ENCODE measurements at regions not wholly inside any gene's neighbourhood (a gene's known extent, or its start where the extent isn't known, plus 50 kb on each side); places are given as distances from the start of the nearest gene placed in this dataset.
A peak's percentile ranks its signal among the peaks of the same experiment; 100 is the strongest.

DNA sequence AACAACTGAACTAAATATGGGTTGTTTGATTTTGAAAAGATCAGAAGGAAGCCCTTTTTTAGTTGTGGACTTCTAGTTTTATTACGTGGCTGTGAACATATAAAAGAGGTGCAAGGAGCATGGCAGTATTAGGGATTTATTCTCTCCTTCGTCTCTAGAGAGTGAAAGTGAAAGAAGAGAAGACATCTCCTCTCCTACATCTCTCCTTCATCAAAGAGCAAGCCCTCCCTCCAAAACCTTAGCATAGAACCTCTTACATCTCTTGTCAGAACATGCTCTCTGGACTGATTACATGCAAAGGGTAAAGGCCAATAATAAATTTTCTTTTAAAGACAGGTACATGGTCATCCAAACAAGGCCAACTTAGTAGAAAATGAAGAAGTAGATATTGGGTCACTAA lies 184.3 kb upstream of the IRX1 start:
- DNase-seq (ENCODE audit: low read depth), result no peak
- Histone ChIP-seq H3K36me3 (ENCODE audit: control insufficient read depth, insufficient read depth, low read length) (no peaks in the 10 kb centered on the region), H3K4me3 (ENCODE audit: low read depth, low read length) (no peak overlapping the region), H3K27me3 (ENCODE audit: control insufficient read depth, insufficient read depth, low read length) (no peaks in the 10 kb centered on the region)
- TF ChIP-seq, protein P1, sequence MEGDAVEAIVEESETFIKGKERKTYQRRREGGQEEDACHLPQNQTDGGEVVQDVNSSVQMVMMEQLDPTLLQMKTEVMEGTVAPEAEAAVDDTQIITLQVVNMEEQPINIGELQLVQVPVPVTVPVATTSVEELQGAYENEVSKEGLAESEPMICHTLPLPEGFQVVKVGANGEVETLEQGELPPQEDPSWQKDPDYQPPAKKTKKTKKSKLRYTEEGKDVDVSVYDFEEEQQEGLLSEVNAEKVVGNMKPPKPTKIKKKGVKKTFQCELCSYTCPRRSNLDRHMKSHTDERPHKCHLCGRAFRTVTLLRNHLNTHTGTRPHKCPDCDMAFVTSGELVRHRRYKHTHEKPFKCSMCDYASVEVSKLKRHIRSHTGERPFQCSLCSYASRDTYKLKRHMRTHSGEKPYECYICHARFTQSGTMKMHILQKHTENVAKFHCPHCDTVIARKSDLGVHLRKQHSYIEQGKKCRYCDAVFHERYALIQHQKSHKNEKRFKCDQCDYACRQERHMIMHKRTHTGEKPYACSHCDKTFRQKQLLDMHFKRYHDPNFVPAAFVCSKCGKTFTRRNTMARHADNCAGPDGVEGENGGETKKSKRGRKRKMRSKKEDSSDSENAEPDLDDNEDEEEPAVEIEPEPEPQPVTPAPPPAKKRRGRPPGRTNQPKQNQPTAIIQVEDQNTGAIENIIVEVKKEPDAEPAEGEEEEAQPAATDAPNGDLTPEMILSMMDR (IDR thresholded peaks at IDR 0.05; ENCODE audit: insufficient read depth, low read length, severe bottlenecking), result no peak
- FAIRE-seq, result no peak

DNA sequence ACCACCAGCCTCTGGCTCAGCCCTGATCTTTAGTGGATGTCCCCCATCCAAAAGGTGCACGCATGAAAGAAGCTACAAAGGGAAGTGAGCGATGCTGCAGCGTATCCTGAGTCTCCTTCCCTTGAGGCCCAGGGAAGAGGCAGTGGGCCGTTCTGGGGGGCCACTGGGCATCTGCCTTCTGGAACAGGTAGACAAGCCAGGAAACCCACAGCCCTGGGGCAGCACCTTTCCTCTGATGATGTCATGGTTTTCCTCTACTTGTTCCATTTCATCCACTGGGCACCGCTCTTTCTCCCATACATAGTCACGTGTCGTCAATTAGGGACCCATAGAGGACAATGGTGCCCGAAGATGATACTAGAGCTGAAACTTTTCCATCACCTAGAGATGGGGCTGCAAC lies 194.0 kb upstream of the IRX1 start:
- FAIRE-seq, result no peak
- DNase-seq (ENCODE audit: low read depth), result no peak
- TF ChIP-seq, protein P1 (IDR thresholded peaks at IDR 0.05; ENCODE audit: insufficient read depth, low read length, severe bottlenecking), result no peak
- Histone ChIP-seq H3K36me3 (ENCODE audit: control insufficient read depth, insufficient read depth, low read length) (no peaks in the 10 kb centered on the region), H3K4me3 (ENCODE audit: low read depth, low read length) (no peak overlapping the region), H3K27me3 (ENCODE audit: control insufficient read depth, insufficient read depth, low read length) (no peaks in the 10 kb centered on the region)

DNA sequence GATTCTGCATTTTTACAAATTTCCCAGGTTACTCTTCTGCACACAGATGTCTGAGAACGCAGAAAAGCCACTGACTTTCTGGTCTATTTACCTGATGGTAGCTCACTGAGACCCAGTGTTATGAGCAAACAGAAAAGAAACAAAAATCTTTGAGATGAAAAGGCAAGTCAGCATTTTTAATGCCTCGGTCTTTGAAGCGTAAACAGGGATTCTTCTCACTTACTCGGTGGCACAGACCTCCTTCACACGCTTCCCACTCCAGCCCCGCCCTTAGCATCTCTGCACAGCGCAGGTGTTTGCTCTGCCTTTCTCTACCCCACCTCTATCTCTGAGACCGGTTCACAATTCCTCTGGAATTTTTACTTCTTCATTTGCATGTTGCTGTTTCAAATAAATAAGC lies 195.0 kb upstream of the IRX1 start:
- Histone ChIP-seq H3K27me3 (ENCODE audit: control insufficient read depth, insufficient read depth, low read length) (no peaks in the 10 kb centered on the region), H3K4me3 (ENCODE audit: low read depth, low read length) (no peak overlapping the region), H3K36me3 (ENCODE audit: control insufficient read depth, insufficient read depth, low read length) (no peaks in the 10 kb centered on the region)
- FAIRE-seq, result no peak
- DNase-seq (ENCODE audit: low read depth), result no peak
- TF ChIP-seq, protein P1 (IDR thresholded peaks at IDR 0.05; ENCODE audit: insufficient read depth, low read length, severe bottlenecking), result no peak

- no peak for FAIRE-seq
- DNase-seq (ENCODE audit: low read depth), result no peak
- TF ChIP-seq, protein P1 (IDR thresholded peaks at IDR 0.05; ENCODE audit: insufficient read depth, low read length, severe bottlenecking), result no peak
- no peaks in the 10 kb centered on the region for H3K36me3 ChIP-seq (ENCODE audit: control insufficient read depth, insufficient read depth, low read length)
- H3K4me3 ChIP-seq (ENCODE audit: low read depth, low read length), result no peak overlapping the region
- H3K27me3 ChIP-seq (ENCODE audit: control insufficient read depth, insufficient read depth, low read length), result no peaks in the 10 kb centered on the region
These were observed 200.6 kb upstream of the IRX1 start for GRCh38 chr5:3394891-3395599.

DNA sequence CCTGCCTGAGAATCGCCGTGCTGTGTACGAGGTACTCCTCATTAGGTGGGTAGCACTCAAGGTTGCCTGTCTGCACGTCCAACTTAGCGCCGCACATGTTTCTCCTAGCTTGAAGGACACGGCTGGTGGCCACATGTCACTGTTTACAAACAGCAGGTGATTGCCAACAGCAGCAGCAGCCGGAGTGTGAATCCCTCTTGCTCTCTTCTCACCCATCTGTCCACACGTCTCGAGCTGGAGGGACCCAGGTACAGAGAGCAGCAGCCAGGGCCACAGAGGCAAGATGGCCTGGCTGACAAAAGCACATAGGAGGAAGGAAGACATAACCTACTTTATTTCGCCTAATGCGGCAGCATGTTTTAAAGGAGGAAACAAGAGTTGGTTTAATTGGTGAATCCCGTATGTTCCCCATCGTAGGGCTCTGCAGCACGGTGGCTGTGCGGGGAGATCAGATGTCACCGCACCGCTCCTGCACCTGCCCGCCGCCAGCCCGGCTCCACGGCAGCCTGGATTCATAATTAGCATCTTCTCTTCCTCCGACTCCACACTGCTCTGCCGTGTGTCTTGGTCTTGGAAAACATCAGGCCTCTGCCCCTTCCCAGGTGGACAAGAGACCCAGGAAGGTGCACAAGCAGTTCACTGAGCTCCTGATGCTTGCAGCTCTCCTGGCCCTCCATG lies 201.6 kb upstream of the IRX1 start:
- TF ChIP-seq, protein P1 (IDR thresholded peaks at IDR 0.05; ENCODE audit: insufficient read depth, low read length, severe bottlenecking), result no peak
- Histone ChIP-seq H3K27me3 (ENCODE audit: control insufficient read depth, insufficient read depth, low read length) (no peaks in the 10 kb centered on the region), H3K36me3 (ENCODE audit: control insufficient read depth, insufficient read depth, low read length) (no peaks in the 10 kb centered on the region), H3K4me3 (ENCODE audit: low read depth, low read length) (no peak overlapping the region)
- DNase-seq (ENCODE audit: low read depth) (no peak), FAIRE-seq (peak; percentile 36)
